ENCODE measurements at regions not wholly inside any gene's neighbourhood (a gene's known extent, or its start where the extent isn't known, plus 50 kb on each side); places are given as distances from the start of the nearest gene placed in this dataset.
"Not testable (repeated sequence)": the region's sequence is repeated elsewhere in the genome, so short reads cannot be mapped to it uniquely, and the experiment has no call there.

- no peak overlapping the region for H3K4me3 Mint-ChIP-seq (ENCODE audit: low read depth)
- H3K9me3 Mint-ChIP-seq, result no peaks in the 10 kb centered on the region
- no peaks in the 10 kb centered on the region for H3K27me3 Mint-ChIP-seq (ENCODE audit: low read depth)
- H3K4me1 Mint-ChIP-seq (ENCODE audit: low read depth), result no peaks in the 10 kb centered on the region
- no peaks in the 10 kb centered on the region for H3K36me3 Mint-ChIP-seq (ENCODE audit: low read depth)
- no peak for DNase-seq (ENCODE audit: low spot score)
- H3K27ac Mint-ChIP-seq, result no peak overlapping the region
- intact Hi-C loops (cut with micrococcal nuclease), result no loop called here
Measured at GRCh38 chrX:110954428-110955100, 141.4 kb upstream of the PAK3 start.

DNA sequence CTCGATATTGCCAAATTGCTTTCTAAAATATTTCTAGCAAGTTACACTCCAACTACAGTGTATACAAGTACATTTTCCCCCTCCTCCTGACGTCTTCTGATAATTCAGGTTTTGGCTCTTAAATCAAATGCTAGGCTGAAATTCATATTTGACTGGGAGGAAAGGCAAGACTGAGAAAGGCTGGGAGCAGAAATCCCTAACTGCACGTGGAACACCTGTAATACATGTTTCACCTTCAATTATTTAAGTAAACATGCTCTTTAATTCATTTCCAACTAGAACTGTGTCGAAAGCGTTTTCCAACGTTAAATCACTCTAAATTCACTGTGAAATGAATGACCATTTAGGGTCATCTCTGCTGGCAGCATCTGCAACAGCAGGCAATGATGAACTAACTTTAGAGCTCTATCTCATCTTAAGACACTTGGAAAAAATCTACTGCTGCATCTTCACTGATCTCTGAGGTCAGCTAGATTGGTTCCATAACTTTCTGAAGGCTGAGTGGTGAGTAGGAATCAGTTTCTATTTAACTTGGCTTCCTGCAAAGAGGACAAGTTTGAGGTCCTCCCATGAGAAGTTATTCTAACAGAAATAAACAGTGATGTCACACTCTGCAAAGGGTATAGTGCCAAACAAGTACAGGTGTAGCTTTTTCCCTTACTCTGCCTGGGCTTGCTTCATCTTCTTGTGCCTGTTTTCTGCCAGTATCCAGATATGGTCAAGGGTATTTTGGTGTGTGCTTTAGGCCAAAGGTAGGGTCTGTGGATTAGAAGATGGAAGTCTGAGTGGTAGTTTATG, 144.3 kb upstream of the PAK3 start:
- Mint-ChIP-seq H3K4me1 (ENCODE audit: low read depth) (no peaks in the 10 kb centered on the region), H3K36me3 (ENCODE audit: low read depth) (no peaks in the 10 kb centered on the region), H3K4me3 (ENCODE audit: low read depth) (no peak overlapping the region), H3K27ac (no peak overlapping the region), H3K9me3 (no peaks in the 10 kb centered on the region), H3K27me3 (ENCODE audit: low read depth) (no peaks in the 10 kb centered on the region)
- intact Hi-C loops (cut with micrococcal nuclease), result no loop called here
- DNase-seq (ENCODE audit: low spot score), result no peak

- Mint-ChIP-seq H3K27me3 (ENCODE audit: low read depth) (peaks cover 17% of the 10 kb centered on the region), H3K36me3 (ENCODE audit: low read depth) (no peaks in the 10 kb centered on the region), H3K9me3 (no peaks in the 10 kb centered on the region), H3K4me3 (ENCODE audit: low read depth) (no peak overlapping the region), H3K4me1 (ENCODE audit: low read depth) (no peaks in the 10 kb centered on the region), H3K27ac (no peak overlapping the region)
- DNase-seq (ENCODE audit: low spot score), result no peak
- intact Hi-C loops (cut with micrococcal nuclease), result no loop called here
Measured at GRCh38 chrX:110944751-110945675, 149.4 kb upstream of the CHRDL1 start.

- Mint-ChIP-seq H3K27ac (no peak overlapping the region), H3K36me3 (ENCODE audit: low read depth) (no peaks in the 10 kb centered on the region), H3K9me3 (no peaks in the 10 kb centered on the region), H3K4me3 (ENCODE audit: low read depth) (no peak overlapping the region), H3K27me3 (ENCODE audit: low read depth) (peaks cover 17% of the 10 kb centered on the region), H3K4me1 (ENCODE audit: low read depth) (no peaks in the 10 kb centered on the region)
- intact Hi-C loops (cut with micrococcal nuclease), result no loop called here
- no peak for DNase-seq (ENCODE audit: low spot score)
Measured at GRCh38 chrX:110944311-110944750, 148.7 kb upstream of the CHRDL1 start.

GRCh38 chrX:110941906-110942305, 146.3 kb upstream of the CHRDL1 start:
- intact Hi-C loops (cut with micrococcal nuclease), result no loop called here
- Mint-ChIP-seq H3K27ac (no peak overlapping the region), H3K9me3 (no peaks in the 10 kb centered on the region), H3K36me3 (ENCODE audit: low read depth) (no peaks in the 10 kb centered on the region), H3K27me3 (ENCODE audit: low read depth) (peaks cover 17% of the 10 kb centered on the region), H3K4me1 (ENCODE audit: low read depth) (no peaks in the 10 kb centered on the region), H3K4me3 (ENCODE audit: low read depth) (no peak overlapping the region)
- no peak for DNase-seq (ENCODE audit: low spot score)

DNA sequence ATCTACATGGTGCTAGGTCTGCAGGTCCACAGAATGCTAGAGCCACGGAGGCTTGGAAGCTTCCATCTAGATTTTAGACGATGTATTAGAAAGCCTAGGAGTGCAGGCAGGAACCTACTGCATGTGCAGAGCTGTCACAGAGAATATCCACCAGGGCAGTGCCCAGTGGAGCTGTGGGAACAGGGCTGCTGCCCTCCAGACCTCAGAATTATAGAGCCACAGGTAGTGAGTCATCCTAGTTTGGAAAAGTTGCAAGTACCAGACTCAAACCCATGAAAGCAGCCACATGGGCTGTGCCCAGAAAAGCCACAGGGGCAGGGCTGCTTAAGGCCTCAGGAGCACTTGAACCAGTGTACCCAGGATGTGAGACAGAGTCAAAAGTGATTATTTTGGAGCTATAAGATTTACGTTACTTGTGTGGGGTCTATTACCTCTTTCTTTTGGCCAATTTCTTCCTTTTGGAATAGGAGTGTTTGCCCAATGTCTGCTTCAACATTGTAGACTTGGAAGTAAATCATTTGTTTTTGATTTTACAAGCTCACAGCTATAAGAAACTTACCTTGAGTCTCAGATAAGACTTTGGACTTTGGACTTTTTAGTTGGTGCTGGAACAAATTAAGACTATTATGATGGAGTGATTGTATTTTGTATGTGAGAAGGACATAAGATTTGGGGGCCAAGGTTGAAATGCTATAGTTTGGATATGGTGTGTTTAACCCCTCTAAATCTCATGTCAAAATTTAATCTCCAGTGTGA, 143.5 kb upstream of the CHRDL1 start:
- no peak for DNase-seq (ENCODE audit: low spot score)
- intact Hi-C loops (cut with micrococcal nuclease), result no loop called here
- Mint-ChIP-seq H3K36me3 (ENCODE audit: low read depth) (no peaks in the 10 kb centered on the region), H3K4me1 (ENCODE audit: low read depth) (no peaks in the 10 kb centered on the region), H3K4me3 (ENCODE audit: low read depth) (no peak overlapping the region), H3K27me3 (ENCODE audit: low read depth) (peaks cover 7% of the 10 kb centered on the region), H3K27ac (no peak overlapping the region), H3K9me3 (no peaks in the 10 kb centered on the region)

DNA sequence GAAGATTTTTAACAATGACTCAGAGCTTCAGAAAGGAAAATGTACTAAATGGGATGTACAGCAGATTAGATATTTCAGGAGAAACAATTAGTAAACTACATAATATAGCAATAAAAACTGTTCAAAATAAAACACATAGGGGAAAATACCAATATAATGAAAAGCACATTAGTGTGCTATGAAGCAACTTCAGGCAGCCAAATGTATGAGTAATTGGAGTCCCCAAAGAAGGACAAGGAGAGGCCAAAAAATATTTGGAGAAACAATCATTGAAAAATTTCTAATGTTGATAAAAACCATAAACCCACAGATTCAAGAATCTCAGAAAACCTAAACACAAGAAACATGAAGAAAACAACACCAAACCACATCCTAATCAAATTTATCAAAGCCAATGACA, 129.3 kb upstream of the CHRDL1 start:
- no peaks in the 10 kb centered on the region for H3K27me3 Mint-ChIP-seq (ENCODE audit: low read depth)
- no peak for DNase-seq (ENCODE audit: low spot score)
- H3K4me1 Mint-ChIP-seq (ENCODE audit: low read depth), result no peaks in the 10 kb centered on the region
- no peaks in the 10 kb centered on the region for H3K36me3 Mint-ChIP-seq (ENCODE audit: low read depth)
- H3K27ac Mint-ChIP-seq, result no peak overlapping the region
- intact Hi-C loops (cut with micrococcal nuclease), result no loop called here
- no peak overlapping the region for H3K4me3 Mint-ChIP-seq (ENCODE audit: low read depth)
- no peaks in the 10 kb centered on the region for H3K9me3 Mint-ChIP-seq

GRCh38 chrX:110920991-110921390, 125.4 kb upstream of the CHRDL1 start:
- no peak overlapping the region for H3K27ac Mint-ChIP-seq
- H3K36me3 Mint-ChIP-seq (ENCODE audit: low read depth), result no peaks in the 10 kb centered on the region
- H3K27me3 Mint-ChIP-seq (ENCODE audit: low read depth), result no peaks in the 10 kb centered on the region
- no peaks in the 10 kb centered on the region for H3K4me1 Mint-ChIP-seq (ENCODE audit: low read depth)
- intact Hi-C loops (cut with micrococcal nuclease), result no loop called here
- H3K9me3 Mint-ChIP-seq, result no peaks in the 10 kb centered on the region
- DNase-seq (ENCODE audit: low spot score), result no peak
- H3K4me3 Mint-ChIP-seq (ENCODE audit: low read depth), result no peak overlapping the region

DNA sequence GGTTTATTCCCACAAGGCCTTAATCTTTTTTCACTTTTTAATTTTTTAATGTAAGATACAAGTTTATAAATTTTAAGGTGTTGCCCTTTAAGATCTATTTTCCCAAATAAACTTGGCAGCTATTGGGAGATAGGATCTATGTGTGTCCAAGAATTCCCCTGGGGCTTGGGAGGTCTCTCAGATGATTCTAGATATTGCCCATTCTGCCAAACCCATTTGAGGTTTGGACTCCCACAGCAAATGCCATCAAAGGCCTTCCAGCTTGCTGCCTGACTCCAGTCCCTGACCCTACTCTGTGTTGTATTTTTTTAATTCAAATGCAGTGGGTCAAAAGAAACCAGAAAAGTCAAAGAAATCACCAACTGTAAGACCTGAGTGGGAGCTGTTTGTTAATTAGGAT, 120.0 kb upstream of the CHRDL1 start:
- Mint-ChIP-seq H3K4me1 (ENCODE audit: low read depth) (no peaks in the 10 kb centered on the region), H3K36me3 (ENCODE audit: low read depth) (no peaks in the 10 kb centered on the region), H3K4me3 (ENCODE audit: low read depth) (no peak overlapping the region), H3K9me3 (no peaks in the 10 kb centered on the region), H3K27me3 (ENCODE audit: low read depth) (no peaks in the 10 kb centered on the region), H3K27ac (no peak overlapping the region)
- intact Hi-C loops (cut with micrococcal nuclease), result no loop called here
- no peak for DNase-seq (ENCODE audit: low spot score)

DNA sequence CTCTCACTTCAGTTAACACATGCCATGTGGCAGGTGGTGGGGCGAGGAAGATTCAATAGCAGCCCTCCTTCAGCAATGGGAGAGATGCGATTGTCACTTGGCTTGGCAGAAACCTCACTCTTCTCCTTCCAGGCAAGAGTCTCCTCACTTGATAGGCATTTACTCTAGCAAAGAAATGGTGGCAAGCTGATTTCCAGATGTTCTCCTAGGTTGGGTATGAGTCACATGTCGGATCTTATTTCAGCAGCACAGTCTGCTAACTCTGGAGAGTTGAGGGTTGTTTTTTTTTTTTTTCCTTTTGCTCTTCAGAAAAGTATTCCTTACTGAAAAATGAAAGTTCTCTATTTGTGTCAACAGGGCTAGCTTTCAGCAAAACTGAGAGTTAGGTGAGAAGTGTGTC, 119.5 kb upstream of the CHRDL1 start:
- Mint-ChIP-seq H3K27me3 (ENCODE audit: low read depth) (no peaks in the 10 kb centered on the region), H3K9me3 (no peaks in the 10 kb centered on the region), H3K4me1 (ENCODE audit: low read depth) (no peaks in the 10 kb centered on the region), H3K27ac (no peak overlapping the region), H3K4me3 (ENCODE audit: low read depth) (no peak overlapping the region), H3K36me3 (ENCODE audit: low read depth) (no peaks in the 10 kb centered on the region)
- DNase-seq (ENCODE audit: low spot score), result no peak
- intact Hi-C loops (cut with micrococcal nuclease), result no loop called here

DNA sequence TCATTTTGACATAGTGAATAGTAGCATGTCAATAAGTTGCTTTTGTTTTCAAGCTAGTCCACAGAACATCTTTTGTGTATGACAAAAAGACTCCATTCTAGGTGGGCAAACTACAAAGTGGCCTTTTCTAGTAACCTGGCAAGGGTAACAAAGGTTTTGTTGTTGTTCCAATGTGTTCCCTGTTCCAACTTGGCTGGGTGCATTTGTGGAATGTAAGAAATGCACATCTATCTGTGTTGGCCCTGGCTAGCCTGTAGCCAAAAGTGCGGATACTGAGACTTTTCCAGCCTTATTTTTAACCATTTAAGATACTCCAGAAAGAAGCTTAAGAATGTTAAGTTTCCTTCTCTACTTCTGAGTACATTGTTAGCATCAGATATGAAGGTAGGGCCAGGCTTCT, 118.7 kb upstream of the CHRDL1 start:
- H3K36me3 Mint-ChIP-seq (ENCODE audit: low read depth), result no peaks in the 10 kb centered on the region
- intact Hi-C loops (cut with micrococcal nuclease), result no loop called here

GRCh38 chrX:110904747-110905146, 109.1 kb upstream of the CHRDL1 start:
- H3K36me3 Mint-ChIP-seq (ENCODE audit: low read depth); H3K27ac Mint-ChIP-seq; H3K9me3 Mint-ChIP-seq; H3K27me3 Mint-ChIP-seq (ENCODE audit: low read depth); H3K4me3 Mint-ChIP-seq (ENCODE audit: low read depth); DNase-seq (ENCODE audit: low spot score); intact Hi-C loops (cut with micrococcal nuclease); H3K4me1 Mint-ChIP-seq (ENCODE audit: low read depth): not testable (repeated sequence)

More for the DNA sequence above, 118.7 kb upstream of the CHRDL1 start:
- Mint-ChIP-seq H3K9me3 (no peaks in the 10 kb centered on the region), H3K4me1 (ENCODE audit: low read depth) (no peaks in the 10 kb centered on the region), H3K27me3 (ENCODE audit: low read depth) (no peaks in the 10 kb centered on the region), H3K27ac (no peak overlapping the region), H3K4me3 (ENCODE audit: low read depth) (no peak overlapping the region)
- DNase-seq (ENCODE audit: low spot score), result no peak
